ENCODE measurements at regions not wholly inside any gene's neighbourhood (a gene's known extent, or its start where the extent isn't known, plus 50 kb on each side); places are given as distances from the start of the nearest gene placed in this dataset.

DNA sequence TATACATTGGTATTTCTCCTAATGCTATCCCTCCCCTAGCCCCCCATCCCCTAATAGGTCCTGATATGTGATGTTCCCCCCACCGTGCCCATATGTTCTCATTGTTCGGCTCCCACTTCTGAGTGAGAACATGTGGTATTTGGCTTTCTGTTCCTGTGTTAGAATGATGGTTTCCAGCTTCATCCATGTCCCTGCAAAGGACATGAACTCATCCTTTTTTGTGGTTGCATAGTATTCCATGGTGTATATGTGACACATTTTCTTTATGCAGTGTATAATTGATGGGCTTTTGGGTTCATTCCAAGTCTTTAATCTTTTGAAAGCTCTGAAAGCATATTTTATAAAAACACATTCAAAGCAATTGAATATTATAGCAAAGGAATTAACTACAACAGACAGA, 1169.4 kb upstream of the ZEB2 start:
- no peak for TF ChIP-seq POLR2A (IDR thresholded peaks at IDR 0.05)
- TF ChIP-seq, protein P1, sequence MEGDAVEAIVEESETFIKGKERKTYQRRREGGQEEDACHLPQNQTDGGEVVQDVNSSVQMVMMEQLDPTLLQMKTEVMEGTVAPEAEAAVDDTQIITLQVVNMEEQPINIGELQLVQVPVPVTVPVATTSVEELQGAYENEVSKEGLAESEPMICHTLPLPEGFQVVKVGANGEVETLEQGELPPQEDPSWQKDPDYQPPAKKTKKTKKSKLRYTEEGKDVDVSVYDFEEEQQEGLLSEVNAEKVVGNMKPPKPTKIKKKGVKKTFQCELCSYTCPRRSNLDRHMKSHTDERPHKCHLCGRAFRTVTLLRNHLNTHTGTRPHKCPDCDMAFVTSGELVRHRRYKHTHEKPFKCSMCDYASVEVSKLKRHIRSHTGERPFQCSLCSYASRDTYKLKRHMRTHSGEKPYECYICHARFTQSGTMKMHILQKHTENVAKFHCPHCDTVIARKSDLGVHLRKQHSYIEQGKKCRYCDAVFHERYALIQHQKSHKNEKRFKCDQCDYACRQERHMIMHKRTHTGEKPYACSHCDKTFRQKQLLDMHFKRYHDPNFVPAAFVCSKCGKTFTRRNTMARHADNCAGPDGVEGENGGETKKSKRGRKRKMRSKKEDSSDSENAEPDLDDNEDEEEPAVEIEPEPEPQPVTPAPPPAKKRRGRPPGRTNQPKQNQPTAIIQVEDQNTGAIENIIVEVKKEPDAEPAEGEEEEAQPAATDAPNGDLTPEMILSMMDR (IDR thresholded peaks at IDR 0.05), result no peak
- H3K27ac ChIP-seq, result no peak overlapping the region
- H3K27me3 ChIP-seq, result no peaks in the 10 kb centered on the region
- H3K9me3 ChIP-seq, result no peaks in the 10 kb centered on the region
- DNase-seq, result no peak
- H3K4me3 ChIP-seq, result no peak overlapping the region
- no peaks in the 10 kb centered on the region for H3K4me1 ChIP-seq
- H3K36me3 ChIP-seq, result no peaks in the 10 kb centered on the region

DNA sequence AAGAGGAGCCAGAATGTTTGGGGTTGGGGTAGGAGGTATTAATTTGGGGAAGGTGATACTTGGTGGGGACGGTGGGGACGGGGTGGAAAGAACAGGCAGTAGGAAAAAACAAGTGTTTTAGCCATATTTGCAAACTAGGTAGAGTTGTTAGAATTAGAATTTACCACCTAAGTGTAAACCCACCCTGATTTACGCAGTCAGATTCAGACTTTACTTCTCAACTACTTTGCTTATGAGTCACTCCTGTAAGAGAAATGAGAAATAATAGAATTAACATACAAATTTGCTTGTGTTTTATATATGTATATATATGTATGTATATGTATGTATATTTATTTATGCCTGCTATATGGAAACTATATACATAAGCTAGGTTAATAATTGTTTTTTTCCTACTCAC, 1168.2 kb upstream of the ZEB2 start:
- H3K27ac ChIP-seq, result no peak overlapping the region
- TF ChIP-seq POLR2A (IDR thresholded peaks at IDR 0.05), result no peak
- TF ChIP-seq, protein P1 (IDR thresholded peaks at IDR 0.05), result no peak
- no peaks in the 10 kb centered on the region for H3K4me1 ChIP-seq
- H3K27me3 ChIP-seq, result no peaks in the 10 kb centered on the region
- H3K4me3 ChIP-seq, result no peak overlapping the region
- H3K9me3 ChIP-seq, result no peaks in the 10 kb centered on the region
- DNase-seq, result no peak
- H3K36me3 ChIP-seq, result no peaks in the 10 kb centered on the region

DNA sequence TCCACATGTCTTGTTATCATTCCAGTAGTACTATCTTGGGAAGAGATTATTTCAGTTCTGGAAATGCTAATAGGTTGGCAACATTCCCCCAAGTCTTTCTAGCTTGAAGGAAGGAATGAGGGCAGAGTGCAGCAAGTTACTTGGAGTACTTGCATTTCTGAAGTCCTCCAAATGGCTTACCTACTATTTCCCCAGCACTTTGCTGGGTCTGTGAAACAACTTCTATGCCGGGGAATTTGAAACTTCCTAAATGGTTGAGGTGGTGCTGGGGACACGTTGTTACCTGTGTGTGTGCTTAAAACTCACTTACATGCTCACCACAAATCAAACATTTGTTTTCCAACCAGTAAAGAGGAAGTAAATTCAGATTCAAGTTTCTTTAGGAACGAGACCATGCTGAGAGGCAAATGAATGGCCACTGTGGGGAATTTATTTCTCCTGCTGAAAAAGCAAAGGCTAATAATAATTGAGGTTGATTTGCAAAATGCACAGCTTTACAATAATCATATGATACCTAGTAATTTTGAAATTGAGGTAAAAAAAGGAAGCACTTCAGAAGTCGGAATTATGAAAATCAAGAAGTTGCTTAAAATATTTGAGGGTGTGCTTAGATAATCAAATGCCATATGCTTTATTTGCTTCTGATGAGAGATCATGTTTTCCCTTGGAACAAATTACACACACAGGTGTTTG, 1167.7 kb upstream of the ZEB2 start:
- no peaks in the 10 kb centered on the region for H3K36me3 ChIP-seq
- no peaks in the 10 kb centered on the region for H3K27me3 ChIP-seq
- no peak overlapping the region for H3K27ac ChIP-seq
- H3K4me3 ChIP-seq, result no peak overlapping the region
- H3K4me1 ChIP-seq, result no peaks in the 10 kb centered on the region
- no peak for TF ChIP-seq POLR2A (IDR thresholded peaks at IDR 0.05)
- TF ChIP-seq, protein P1 (IDR thresholded peaks at IDR 0.05), result no peak
- no peaks in the 10 kb centered on the region for H3K9me3 ChIP-seq
- no peak for DNase-seq

DNA sequence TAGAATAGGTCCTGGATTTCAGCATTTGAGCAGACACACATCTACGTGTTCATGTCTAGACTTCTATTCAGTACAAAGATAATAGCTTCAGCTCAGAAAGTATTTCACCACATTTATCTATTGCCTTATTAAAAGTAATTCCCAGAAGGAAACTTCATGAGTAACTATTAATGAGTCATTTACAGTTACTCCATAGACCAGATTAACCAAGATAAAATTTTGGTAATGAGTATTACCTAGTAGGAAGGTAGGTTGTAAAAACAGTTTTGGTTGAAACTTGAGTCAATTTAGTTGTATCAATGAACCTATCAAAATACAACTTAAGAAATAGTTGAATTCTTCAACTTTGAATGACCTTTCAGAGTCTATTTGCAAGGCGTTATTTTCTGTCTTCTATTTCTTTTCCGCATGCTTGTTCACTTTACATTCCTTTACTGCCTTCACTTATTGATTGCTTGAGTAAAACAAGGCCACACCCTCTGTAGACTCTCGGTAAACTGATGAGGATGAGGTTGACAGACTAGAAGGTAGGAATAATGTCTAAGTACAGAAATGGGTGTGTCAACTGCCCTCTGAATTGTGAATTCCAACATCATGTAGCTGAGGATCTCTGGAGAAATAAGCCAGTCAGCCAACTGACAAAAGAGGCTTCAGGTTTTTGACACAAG, 1165.6 kb upstream of the ZEB2 start:
- H3K27me3 ChIP-seq, result no peaks in the 10 kb centered on the region
- no peak overlapping the region for H3K27ac ChIP-seq
- H3K4me1 ChIP-seq, result no peaks in the 10 kb centered on the region
- TF ChIP-seq POLR2A (IDR thresholded peaks at IDR 0.05), result no peak
- TF ChIP-seq, protein P1 (IDR thresholded peaks at IDR 0.05), result no peak
- no peak for DNase-seq
- H3K9me3 ChIP-seq, result no peaks in the 10 kb centered on the region
- H3K36me3 ChIP-seq, result no peaks in the 10 kb centered on the region
- no peak overlapping the region for H3K4me3 ChIP-seq

DNA sequence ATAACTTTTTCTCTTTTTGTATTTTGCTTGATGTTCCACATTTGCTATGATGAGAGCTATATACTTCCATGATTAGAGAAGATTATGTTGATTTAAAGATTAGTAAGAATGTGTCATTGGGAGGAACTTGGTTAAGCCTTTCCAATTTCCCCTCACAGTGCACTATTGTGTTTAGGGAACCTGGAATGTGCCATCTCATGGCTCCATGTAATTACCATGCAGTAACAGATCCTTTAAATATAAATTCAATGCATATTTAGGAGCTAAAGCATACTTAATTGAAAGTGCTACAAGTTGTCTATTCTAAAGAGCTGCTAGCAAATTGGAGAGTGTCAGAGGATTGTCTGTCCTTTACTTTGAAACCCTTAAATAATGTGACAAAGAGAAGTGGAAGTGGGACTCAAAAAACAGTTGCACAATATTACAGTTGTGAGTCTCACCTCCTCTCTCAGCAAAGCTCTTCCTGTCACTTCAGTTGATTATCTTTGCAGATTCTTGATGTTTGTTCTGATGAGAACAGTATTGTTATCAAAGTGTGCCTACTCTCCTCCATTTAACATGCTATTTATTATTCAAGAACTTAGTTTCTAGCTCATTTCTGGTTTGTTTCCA, 1162.7 kb upstream of the ZEB2 start:
- Histone ChIP-seq H3K4me1 (no peaks in the 10 kb centered on the region), H3K4me3 (no peak overlapping the region), H3K27ac (no peak overlapping the region), H3K27me3 (no peaks in the 10 kb centered on the region), H3K9me3 (no peaks in the 10 kb centered on the region), H3K36me3 (no peaks in the 10 kb centered on the region)
- no peak for TF ChIP-seq POLR2A (IDR thresholded peaks at IDR 0.05)
- TF ChIP-seq, protein P1 (IDR thresholded peaks at IDR 0.05), result no peak
- DNase-seq, result no peak

All from Peyer's patch (tissue), 4 donors.